OCI-LY7 (cell line): ENCODE measurements at regions not wholly inside any gene's neighbourhood (a gene's known extent, or its start where the extent isn't known, plus 50 kb on each side); places are given as distances from the start of the nearest gene placed in this dataset.

ENCODE experiments used
- BruUV-seq: library from RNA; stranded (reverse); fragments of 400-500 nt; replicated peaks from 2 replicates; lab custom pipeline; 2021; lab: Mats Ljungman, UMichigan
- CTCF ChIA-PET: fragments of 300-600 bp; sonication (Branson Sonifier 250); formaldehyde crosslinking; loops from one replicate; lab custom pipeline; 2022; ENCODE audit warnings: antibody characterized with exemption; ENCODE audit not compliant: unreplicated experiment; lab: Charles Lee
- POLR2A ChIA-PET: fragments of 300-600 bp; sonication (Branson Sonifier 250); formaldehyde crosslinking; loops from one replicate; lab custom pipeline; 2022; ENCODE audit warnings: antibody characterized with exemption; lab: Charles Lee
- DNase-seq: peaks from one replicate; pipeline ENCODE4 v3.0.0-alpha.2; 2015; ENCODE audit warnings: low spot score
- H2AFZ ChIP-seq: fragments of 200-600 bp; sonication (generic), shearing (Covaris generic); 2 replicates; pipeline ENCODE4 v1.6.1; 2014; ENCODE audit warnings: mild to moderate bottlenecking, antibody characterized with exemption, low read length, moderate library complexity
- H3K27ac ChIP-seq: fragments of 200-600 bp; sonication (generic); 2 replicates; pipeline ENCODE4 v1.5.1; 2014; ENCODE audit warnings: mixed run types, low read depth, mild to moderate bottlenecking, moderate library complexity, low read length, inconsistent platforms; ENCODE audit not compliant: poor library complexity, severe bottlenecking
- H3K36me3 ChIP-seq: fragments of 200-600 bp; sonication (generic); 2 replicates; pipeline ENCODE4 v1.6.1; 2014; ENCODE audit warnings: mild to moderate bottlenecking, antibody characterized with exemption, low read length, moderate library complexity, mixed read lengths; ENCODE audit not compliant: insufficient read depth
- H3K4me1 ChIP-seq: fragments of 200-600 bp; sonication (generic); 2 replicates; pipeline ENCODE4 v1.5.1; 2014; ENCODE audit warnings: mild to moderate bottlenecking, low read length; ENCODE audit not compliant: insufficient read depth, poor library complexity, severe bottlenecking
- H3K4me2 ChIP-seq: fragments of 200-600 bp; sonication (generic); 2 replicates; pipeline ENCODE4 v1.6.1; 2014; ENCODE audit warnings: mild to moderate bottlenecking, low read length
- H3K4me3 ChIP-seq: fragments of 200-600 bp; sonication (generic); 2 replicates; pipeline ENCODE4 v1.5.1; 2014; ENCODE audit warnings: mild to moderate bottlenecking, low read depth, low read length; ENCODE audit not compliant: poor library complexity, severe bottlenecking
- H3K79me2 ChIP-seq: fragments of 200-600 bp; sonication (generic); 2 replicates; pipeline ENCODE4 v1.6.1; 2016; ENCODE audit warnings: low read depth, mild to moderate bottlenecking, low read length, moderate library complexity, mixed read lengths; ENCODE audit not compliant: insufficient read depth
- H3K9me2 ChIP-seq: fragments of 200-600 bp; sonication (generic); 2 replicates; pipeline ENCODE4 v1.6.1; 2016; ENCODE audit warnings: mild to moderate bottlenecking, low read length, mixed read lengths; ENCODE audit not compliant: insufficient read depth
- H3K9me3 ChIP-seq: fragments of 200-600 bp; sonication (generic); 2 replicates; pipeline ENCODE4 v1.6.1; 2014; ENCODE audit warnings: mild to moderate bottlenecking, mixed run types, low read length, mixed read lengths
- H4K20me1 ChIP-seq: fragments of 200-600 bp; sonication (generic); 2 replicates; pipeline ENCODE4 v1.6.1; 2014; ENCODE audit warnings: mild to moderate bottlenecking, antibody characterized with exemption, low read length, moderate library complexity, mixed read lengths; ENCODE audit not compliant: insufficient read depth
- EZH2phosphoT487 ChIP-seq: fragments of 200-600 bp; sonication (generic); IDR thresholded peaks from 2 replicates; pipeline ENCODE4 v1.6.1; 2018; ENCODE audit warnings: low read depth, borderline replicate concordance, mild to moderate bottlenecking, mixed run types, antibody characterized with exemption, low read length, moderate library complexity, mixed read lengths
- intact Hi-C: fragments of 100-400 bp; cut with micrococcal nuclease; formaldehyde crosslinking; loops from one replicate; pipeline ENCODE4 v1.10.0; 2022; ENCODE audit not compliant: unreplicated experiment
- TF ChIP-seq, protein P1 (sequence below): fragments of 200-600 bp; sonication (generic); conservative IDR thresholded peaks from 2 replicates; pipeline ENCODE4 v1.5.1; 2014; ENCODE audit warnings: mild to moderate bottlenecking, antibody characterized with exemption, low read length, moderate library complexity, mixed read lengths

- intact Hi-C loops, result no loop called here
- H3K4me3 ChIP-seq, result no peak overlapping the region
- H4K20me1 ChIP-seq, result no peaks in the 10 kb centered on the region
- no peaks in the 10 kb centered on the region for H3K79me2 ChIP-seq
- no peaks in the 10 kb centered on the region for H3K4me1 ChIP-seq
- POLR2A ChIA-PET, result interaction anchor here (0.6 kb wide), 1 partner anchor 1939 kb away, joined by 5 read pairs; no protein-coding TSS in a partner anchor
- no peaks in the 10 kb centered on the region for H3K36me3 ChIP-seq
- no peak overlapping the region for H2AFZ ChIP-seq
- CTCF ChIA-PET, result no interaction called here
- DNase-seq, result no peak
- no peak overlapping the region for H3K4me2 ChIP-seq
- no peak for TF ChIP-seq EZH2phosphoT487
- TF ChIP-seq, protein P1, sequence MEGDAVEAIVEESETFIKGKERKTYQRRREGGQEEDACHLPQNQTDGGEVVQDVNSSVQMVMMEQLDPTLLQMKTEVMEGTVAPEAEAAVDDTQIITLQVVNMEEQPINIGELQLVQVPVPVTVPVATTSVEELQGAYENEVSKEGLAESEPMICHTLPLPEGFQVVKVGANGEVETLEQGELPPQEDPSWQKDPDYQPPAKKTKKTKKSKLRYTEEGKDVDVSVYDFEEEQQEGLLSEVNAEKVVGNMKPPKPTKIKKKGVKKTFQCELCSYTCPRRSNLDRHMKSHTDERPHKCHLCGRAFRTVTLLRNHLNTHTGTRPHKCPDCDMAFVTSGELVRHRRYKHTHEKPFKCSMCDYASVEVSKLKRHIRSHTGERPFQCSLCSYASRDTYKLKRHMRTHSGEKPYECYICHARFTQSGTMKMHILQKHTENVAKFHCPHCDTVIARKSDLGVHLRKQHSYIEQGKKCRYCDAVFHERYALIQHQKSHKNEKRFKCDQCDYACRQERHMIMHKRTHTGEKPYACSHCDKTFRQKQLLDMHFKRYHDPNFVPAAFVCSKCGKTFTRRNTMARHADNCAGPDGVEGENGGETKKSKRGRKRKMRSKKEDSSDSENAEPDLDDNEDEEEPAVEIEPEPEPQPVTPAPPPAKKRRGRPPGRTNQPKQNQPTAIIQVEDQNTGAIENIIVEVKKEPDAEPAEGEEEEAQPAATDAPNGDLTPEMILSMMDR, result no peak
- H3K27ac ChIP-seq, result no peak overlapping the region
- no peaks in the 10 kb centered on the region for H3K9me3 ChIP-seq
- no peaks in the 10 kb centered on the region for H3K9me2 ChIP-seq
- no TSS peak for BruUV-seq
Measured at GRCh38 chr12:115873451-115874082, 403.9 kb downstream of the MED13L start.

DNA sequence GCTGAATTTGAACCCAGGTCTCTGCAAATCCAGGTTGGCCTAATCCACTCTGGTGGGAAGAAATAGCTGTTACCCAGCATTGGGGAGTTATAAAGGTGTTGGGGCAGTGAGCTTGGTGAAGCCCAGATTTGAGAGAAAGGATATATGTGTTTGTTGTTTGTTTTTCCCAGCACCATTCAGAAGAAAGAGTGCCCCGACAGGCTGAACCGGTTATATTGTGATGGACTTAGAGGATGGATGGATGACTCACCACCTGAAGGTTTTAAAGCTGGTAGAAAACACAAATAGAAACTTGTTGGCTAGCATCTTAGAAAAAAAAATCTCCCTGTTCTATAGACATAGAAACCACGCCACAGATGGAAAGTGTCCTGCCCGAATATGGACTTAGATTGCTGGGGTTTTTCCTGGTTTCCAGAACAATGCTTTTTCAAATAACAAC lies 404.6 kb downstream of the MED13L start:
- no peaks in the 10 kb centered on the region for H3K9me3 ChIP-seq
- no peak for DNase-seq
- ChIA-PET POLR2A (interaction anchor here (0.6 to 1.5 kb wide), 2 partner anchors 11 to 1940 kb away, joined by 3 to 5 read pairs; no protein-coding TSS in a partner anchor), CTCF (no interaction called here)
- H3K79me2 ChIP-seq, result no peaks in the 10 kb centered on the region
- no peak overlapping the region for H3K4me3 ChIP-seq
- no peak for TF ChIP-seq EZH2phosphoT487
- TF ChIP-seq, protein P1, result no peak
- no TSS peak for BruUV-seq
- H3K27ac ChIP-seq, result no peak overlapping the region
- no peak overlapping the region for H3K4me2 ChIP-seq
- no peak overlapping the region for H2AFZ ChIP-seq
- no peaks in the 10 kb centered on the region for H3K36me3 ChIP-seq
- no peaks in the 10 kb centered on the region for H3K9me2 ChIP-seq
- intact Hi-C loops, result no loop called here
- no peaks in the 10 kb centered on the region for H3K4me1 ChIP-seq
- H4K20me1 ChIP-seq, result no peaks in the 10 kb centered on the region

- H4K20me1 ChIP-seq, result no peaks in the 10 kb centered on the region
- H2AFZ ChIP-seq, result no peak overlapping the region
- H3K9me2 ChIP-seq, result no peaks in the 10 kb centered on the region
- no peak overlapping the region for H3K4me3 ChIP-seq
- H3K9me3 ChIP-seq, result no peaks in the 10 kb centered on the region
- no TSS peak for BruUV-seq
- CTCF ChIA-PET, result no interaction called here
- no peaks in the 10 kb centered on the region for H3K36me3 ChIP-seq
- TF ChIP-seq EZH2phosphoT487, result no peak
- intact Hi-C loops, result no loop called here
- H3K27ac ChIP-seq, result no peak overlapping the region
- H3K79me2 ChIP-seq, result no peaks in the 10 kb centered on the region
- H3K4me2 ChIP-seq, result no peak overlapping the region
- DNase-seq, result no peak
- POLR2A ChIA-PET, result interaction anchor here (1.5 kb wide), 1 partner anchor 10 kb away, joined by 3 read pairs; no protein-coding TSS in a partner anchor
- no peaks in the 10 kb centered on the region for H3K4me1 ChIP-seq
Measured at GRCh38 chr12:115872212-115872611, 405.3 kb downstream of the MED13L start.
